ENCODE measurements at regions not wholly inside any gene's neighbourhood (a gene's known extent, or its start where the extent isn't known, plus 50 kb on each side); places are given as distances from the start of the nearest gene placed in this dataset.

DNA sequence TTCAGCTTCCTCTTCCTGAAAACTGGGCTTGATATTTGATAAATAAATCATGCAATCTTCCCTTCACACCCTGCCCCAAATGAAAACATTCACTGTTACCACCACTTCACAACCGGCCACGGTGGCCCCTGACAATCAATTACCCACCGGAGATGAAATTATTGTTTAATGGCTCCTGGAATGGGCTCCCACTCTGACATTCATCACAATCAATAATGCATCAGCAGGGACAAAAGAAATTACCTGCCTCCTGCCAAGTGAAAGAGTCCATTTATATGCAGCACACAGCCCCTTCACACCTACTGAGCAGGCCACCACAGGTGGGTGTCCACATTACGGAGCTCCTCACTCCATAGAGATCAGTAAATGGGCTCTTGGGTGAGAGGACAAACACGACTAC, 193.5 kb upstream of the SNX19 start:
- no peak overlapping the region for H3K27ac ChIP-seq (ENCODE audit: low read length)
- BruUV-seq (replicated peaks): no TSS peak
- H3K27me3 ChIP-seq (ENCODE audit: control insufficient read depth, insufficient read depth, low read length): peaks cover 5% of the 10 kb centered on the region; the same call in 1 of the 2 replicates
- H3K4me3 ChIP-seq (ENCODE audit: low read depth in 2 of 2, low read length in 2 of 2): no peak overlapping the region
- in situ Hi-C loops (cut with HindIII; ENCODE audit: low pct_unique_long_range_greater_than_20kb, low sequenced_read_pairs) (no loop called here), intact Hi-C loops (cut with micrococcal nuclease; ENCODE audit: unreplicated experiment) (no loop called here)
- no peaks in the 10 kb centered on the region for H3K4me1 ChIP-seq (ENCODE audit: control insufficient read depth, insufficient read depth, low read length)
- TF ChIP-seq, protein P1, sequence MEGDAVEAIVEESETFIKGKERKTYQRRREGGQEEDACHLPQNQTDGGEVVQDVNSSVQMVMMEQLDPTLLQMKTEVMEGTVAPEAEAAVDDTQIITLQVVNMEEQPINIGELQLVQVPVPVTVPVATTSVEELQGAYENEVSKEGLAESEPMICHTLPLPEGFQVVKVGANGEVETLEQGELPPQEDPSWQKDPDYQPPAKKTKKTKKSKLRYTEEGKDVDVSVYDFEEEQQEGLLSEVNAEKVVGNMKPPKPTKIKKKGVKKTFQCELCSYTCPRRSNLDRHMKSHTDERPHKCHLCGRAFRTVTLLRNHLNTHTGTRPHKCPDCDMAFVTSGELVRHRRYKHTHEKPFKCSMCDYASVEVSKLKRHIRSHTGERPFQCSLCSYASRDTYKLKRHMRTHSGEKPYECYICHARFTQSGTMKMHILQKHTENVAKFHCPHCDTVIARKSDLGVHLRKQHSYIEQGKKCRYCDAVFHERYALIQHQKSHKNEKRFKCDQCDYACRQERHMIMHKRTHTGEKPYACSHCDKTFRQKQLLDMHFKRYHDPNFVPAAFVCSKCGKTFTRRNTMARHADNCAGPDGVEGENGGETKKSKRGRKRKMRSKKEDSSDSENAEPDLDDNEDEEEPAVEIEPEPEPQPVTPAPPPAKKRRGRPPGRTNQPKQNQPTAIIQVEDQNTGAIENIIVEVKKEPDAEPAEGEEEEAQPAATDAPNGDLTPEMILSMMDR (IDR thresholded peaks at IDR 0.05): no peak
- TF ChIP-seq POLR2AphosphoS5 (IDR thresholded peaks at IDR 0.05; ENCODE audit: low read depth, low read length): no peak
- TF ChIP-seq SIN3A (IDR thresholded peaks at IDR 0.05; ENCODE audit: borderline replicate concordance, insufficient read depth, low read depth, low read length): no peak
- TF ChIP-seq, protein P2, sequence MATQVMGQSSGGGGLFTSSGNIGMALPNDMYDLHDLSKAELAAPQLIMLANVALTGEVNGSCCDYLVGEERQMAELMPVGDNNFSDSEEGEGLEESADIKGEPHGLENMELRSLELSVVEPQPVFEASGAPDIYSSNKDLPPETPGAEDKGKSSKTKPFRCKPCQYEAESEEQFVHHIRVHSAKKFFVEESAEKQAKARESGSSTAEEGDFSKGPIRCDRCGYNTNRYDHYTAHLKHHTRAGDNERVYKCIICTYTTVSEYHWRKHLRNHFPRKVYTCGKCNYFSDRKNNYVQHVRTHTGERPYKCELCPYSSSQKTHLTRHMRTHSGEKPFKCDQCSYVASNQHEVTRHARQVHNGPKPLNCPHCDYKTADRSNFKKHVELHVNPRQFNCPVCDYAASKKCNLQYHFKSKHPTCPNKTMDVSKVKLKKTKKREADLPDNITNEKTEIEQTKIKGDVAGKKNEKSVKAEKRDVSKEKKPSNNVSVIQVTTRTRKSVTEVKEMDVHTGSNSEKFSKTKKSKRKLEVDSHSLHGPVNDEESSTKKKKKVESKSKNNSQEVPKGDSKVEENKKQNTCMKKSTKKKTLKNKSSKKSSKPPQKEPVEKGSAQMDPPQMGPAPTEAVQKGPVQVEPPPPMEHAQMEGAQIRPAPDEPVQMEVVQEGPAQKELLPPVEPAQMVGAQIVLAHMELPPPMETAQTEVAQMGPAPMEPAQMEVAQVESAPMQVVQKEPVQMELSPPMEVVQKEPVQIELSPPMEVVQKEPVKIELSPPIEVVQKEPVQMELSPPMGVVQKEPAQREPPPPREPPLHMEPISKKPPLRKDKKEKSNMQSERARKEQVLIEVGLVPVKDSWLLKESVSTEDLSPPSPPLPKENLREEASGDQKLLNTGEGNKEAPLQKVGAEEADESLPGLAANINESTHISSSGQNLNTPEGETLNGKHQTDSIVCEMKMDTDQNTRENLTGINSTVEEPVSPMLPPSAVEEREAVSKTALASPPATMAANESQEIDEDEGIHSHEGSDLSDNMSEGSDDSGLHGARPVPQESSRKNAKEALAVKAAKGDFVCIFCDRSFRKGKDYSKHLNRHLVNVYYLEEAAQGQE (IDR thresholded peaks at IDR 0.05; ENCODE audit: insufficient read depth in 1 of 2, low read depth in 2 of 2, low read length in 1 of 2): no peak
- no peak for TF ChIP-seq TCF7L2 (IDR thresholded peaks at IDR 0.05; ENCODE audit: low read depth, low read length)
- no peaks in the 10 kb centered on the region for H3K36me3 ChIP-seq (ENCODE audit: control insufficient read depth, insufficient read depth, low read length)
- no peak for ATAC-seq
- ChIA-PET CTCF (no interaction called here), POLR2A (interaction anchor here (0.6 kb wide), 1 partner anchor 411 kb away, joined by 3 read pairs; no protein-coding TSS in a partner anchor)
- H3K9me3 ChIP-seq (ENCODE audit: control insufficient read depth, insufficient read depth, low read depth, low read length): no peaks in the 10 kb centered on the region
- DNase-seq (ENCODE audit: low read depth, low spot score): no peak

DNA sequence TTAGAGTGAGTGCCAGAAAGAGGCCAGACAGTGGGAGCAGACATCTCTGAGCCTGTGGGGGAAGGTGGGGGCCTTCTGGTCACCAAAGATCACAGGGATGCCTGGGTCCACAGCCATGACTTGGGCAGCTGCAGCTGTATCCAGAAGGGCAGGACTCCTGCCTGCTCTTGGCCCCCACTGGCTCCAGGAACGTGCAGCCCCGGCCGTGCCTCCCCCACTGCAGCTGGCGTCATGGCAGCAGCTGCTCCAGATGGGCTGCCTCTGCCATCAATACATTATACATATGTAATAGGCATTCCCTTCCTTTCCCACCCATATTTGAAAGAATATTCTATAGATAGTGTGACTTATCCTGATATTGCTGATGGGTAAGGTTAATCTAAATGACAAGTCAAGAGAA, 195.5 kb upstream of the SNX19 start:
- no peak for TF ChIP-seq SIN3A (IDR thresholded peaks at IDR 0.05; ENCODE audit: borderline replicate concordance, insufficient read depth, low read depth, low read length)
- TF ChIP-seq, protein P2 (IDR thresholded peaks at IDR 0.05; ENCODE audit: insufficient read depth in 1 of 2, low read depth in 2 of 2, low read length in 1 of 2): no peak
- TF ChIP-seq TCF7L2 (IDR thresholded peaks at IDR 0.05; ENCODE audit: low read depth, low read length): no peak
- TF ChIP-seq, protein P1 (IDR thresholded peaks at IDR 0.05): no peak
- no peak for TF ChIP-seq POLR2AphosphoS5 (IDR thresholded peaks at IDR 0.05; ENCODE audit: low read depth, low read length)
- Histone ChIP-seq H3K36me3 (ENCODE audit: control insufficient read depth, insufficient read depth, low read length) (no peaks in the 10 kb centered on the region), H3K4me1 (ENCODE audit: control insufficient read depth, insufficient read depth, low read length) (no peaks in the 10 kb centered on the region), H3K27ac (ENCODE audit: low read length) (no peak overlapping the region), H3K27me3 (ENCODE audit: control insufficient read depth, insufficient read depth, low read length) (peaks cover 5% of the 10 kb centered on the region; the same call in 1 of the 2 replicates), H3K9me3 (ENCODE audit: control insufficient read depth, insufficient read depth, low read depth, low read length) (no peaks in the 10 kb centered on the region), H3K4me3 (ENCODE audit: low read depth in 2 of 2, low read length in 2 of 2) (no peak overlapping the region)
- in situ Hi-C loops (cut with HindIII; ENCODE audit: low pct_unique_long_range_greater_than_20kb, low sequenced_read_pairs) (no loop called here), intact Hi-C loops (cut with micrococcal nuclease; ENCODE audit: unreplicated experiment) (no loop called here)
- POLR2A ChIA-PET: no interaction called here
- no peak for ATAC-seq
- no peak for DNase-seq (ENCODE audit: low read depth, low spot score)
- no TSS peak for BruUV-seq (replicated peaks)
- CTCF ChIA-PET: no interaction called here
